Tibial artery (tissue), 4 donors: ENCODE measurements at regions not wholly inside any gene's neighbourhood (a gene's known extent, or its start where the extent isn't known, plus 50 kb on each side); places are given as distances from the start of the nearest gene placed in this dataset.

Experiments used
- DNase-seq, 2 donors: peaks; one replicate each; pipeline ENCODE4 v3.0.0-alpha.2; 2019
- H3K27ac ChIP-seq, 2 donors: fragments of 200-600 bp; sonication (generic) in 1 of 2; 1 replicate in 1 of 2; 2 replicates in 1 of 2; pipeline ENCODE4 v1.5.1; 2018 to 2019; ENCODE audit warnings: mild to moderate bottlenecking in 1 of 2
- H3K27me3 ChIP-seq, 2 donors: fragments of 200-600 bp; sonication (generic) in 1 of 2; one replicate each; pipeline versions ENCODE4 v1.5.1 to v1.6.0; 2016 to 2019
- H3K36me3 ChIP-seq, 3 donors: fragments of 200-600 bp; sonication (generic) in 2 of 3; one replicate each; pipeline ENCODE4 v1.5.1; 2016 to 2019; ENCODE audit warnings: mild to moderate bottlenecking in 2 of 3
- H3K4me1 ChIP-seq, 4 donors: fragments of 200-600 bp; sonication (generic) in 2 of 4; 1 replicate in 3 of 4; 2 replicates in 1 of 4; pipeline ENCODE4 v1.5.1; 2016 to 2019
- H3K4me3 ChIP-seq, 2 donors: fragments of 200-600 bp; sonication (generic) in 1 of 2; 1 replicate in 1 of 2; 2 replicates in 1 of 2; pipeline ENCODE4 v1.5.1; 2018 to 2019; ENCODE audit warnings: mild to moderate bottlenecking in 2 of 2
- H3K9me3 ChIP-seq, 3 donors: fragments of 200-600 bp; sonication (generic) in 1 of 3; one replicate each; pipeline ENCODE4 v1.5.1; 2016 to 2019
- intact Hi-C: fragments of 100-400 bp; cut with DNase I; formaldehyde crosslinking; loops from one replicate; pipeline ENCODE4 v1.15.0; 2023; ENCODE audit warnings: low total_unique reads
- TF ChIP-seq, protein P1 (sequence below), 2 experiments: fragments of 200-600 bp in 1 of 2; fragments of 450-650 bp in 1 of 2; IDR thresholded peaks; one replicate each; pipeline ENCODE4 v1.5.1; 2017 to 2019; ENCODE audit warnings: antibody characterized with exemption in 2 of 2, mild to moderate bottlenecking in 1 of 2, moderate library complexity in 1 of 2

GRCh38 chr4:60531776-60532379 lies 668.2 kb upstream of the ADGRL3 start:
- TF ChIP-seq, protein P1, sequence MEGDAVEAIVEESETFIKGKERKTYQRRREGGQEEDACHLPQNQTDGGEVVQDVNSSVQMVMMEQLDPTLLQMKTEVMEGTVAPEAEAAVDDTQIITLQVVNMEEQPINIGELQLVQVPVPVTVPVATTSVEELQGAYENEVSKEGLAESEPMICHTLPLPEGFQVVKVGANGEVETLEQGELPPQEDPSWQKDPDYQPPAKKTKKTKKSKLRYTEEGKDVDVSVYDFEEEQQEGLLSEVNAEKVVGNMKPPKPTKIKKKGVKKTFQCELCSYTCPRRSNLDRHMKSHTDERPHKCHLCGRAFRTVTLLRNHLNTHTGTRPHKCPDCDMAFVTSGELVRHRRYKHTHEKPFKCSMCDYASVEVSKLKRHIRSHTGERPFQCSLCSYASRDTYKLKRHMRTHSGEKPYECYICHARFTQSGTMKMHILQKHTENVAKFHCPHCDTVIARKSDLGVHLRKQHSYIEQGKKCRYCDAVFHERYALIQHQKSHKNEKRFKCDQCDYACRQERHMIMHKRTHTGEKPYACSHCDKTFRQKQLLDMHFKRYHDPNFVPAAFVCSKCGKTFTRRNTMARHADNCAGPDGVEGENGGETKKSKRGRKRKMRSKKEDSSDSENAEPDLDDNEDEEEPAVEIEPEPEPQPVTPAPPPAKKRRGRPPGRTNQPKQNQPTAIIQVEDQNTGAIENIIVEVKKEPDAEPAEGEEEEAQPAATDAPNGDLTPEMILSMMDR (IDR thresholded peaks at IDR 0.05) = no peak

DNA sequence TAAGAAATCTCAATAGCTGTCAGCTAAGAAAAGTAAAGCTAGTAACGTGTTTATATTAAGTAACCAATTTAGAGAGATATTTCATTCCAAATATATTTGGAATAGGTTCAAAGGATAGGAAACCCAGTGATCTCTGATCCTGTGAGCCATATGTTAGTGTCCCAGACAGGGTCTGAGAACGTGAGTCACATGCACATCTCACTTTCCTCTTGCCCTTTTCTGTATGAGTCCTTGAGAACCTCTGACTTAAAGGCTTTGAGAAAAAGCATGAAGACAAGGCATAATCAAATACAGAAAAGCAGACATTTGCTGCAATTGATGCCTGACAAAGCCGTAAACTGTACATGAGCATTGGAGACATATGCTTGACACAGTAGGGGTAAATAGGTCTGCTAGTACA lies 655.1 kb upstream of the ADGRL3 start:
- TF ChIP-seq, protein P1 (IDR thresholded peaks at IDR 0.05) = no peak
- Histone ChIP-seq H3K36me3 (no peaks in the 10 kb centered on the region), H3K27ac (no peak overlapping the region), H3K27me3 (no peaks in the 10 kb centered on the region), H3K4me1 (peaks cover 0 to 10% (median 0%) of the 10 kb centered on the region in 4 donors), H3K9me3 (no peaks in the 10 kb centered on the region), H3K4me3 (no peak overlapping the region)
- intact Hi-C loops = no loop called here
- no peak for DNase-seq

More at GRCh38 chr4:60531776-60532379, 668.2 kb upstream of the ADGRL3 start:
- DNase-seq = no peak
- intact Hi-C loops = no loop called here
- Histone ChIP-seq H3K27ac (no peak overlapping the region), H3K27me3 (no peaks in the 10 kb centered on the region), H3K4me1 (peaks cover 0 to 5% (median 0%) of the 10 kb centered on the region in 4 donors), H3K9me3 (no peaks in the 10 kb centered on the region), H3K4me3 (no peak overlapping the region), H3K36me3 (no peaks in the 10 kb centered on the region)

GRCh38 chr4:60562334-60562733 lies 637.8 kb upstream of the ADGRL3 start:
- Histone ChIP-seq H3K9me3 (no peaks in the 10 kb centered on the region), H3K36me3 (no peaks in the 10 kb centered on the region), H3K4me1 (no peaks in the 10 kb centered on the region), H3K27me3 (no peaks in the 10 kb centered on the region), H3K27ac (no peak overlapping the region), H3K4me3 (no peak overlapping the region)
- intact Hi-C loops = no loop called here
- DNase-seq = no peak
- TF ChIP-seq, protein P1 (IDR thresholded peaks at IDR 0.05) = no peak

DNA sequence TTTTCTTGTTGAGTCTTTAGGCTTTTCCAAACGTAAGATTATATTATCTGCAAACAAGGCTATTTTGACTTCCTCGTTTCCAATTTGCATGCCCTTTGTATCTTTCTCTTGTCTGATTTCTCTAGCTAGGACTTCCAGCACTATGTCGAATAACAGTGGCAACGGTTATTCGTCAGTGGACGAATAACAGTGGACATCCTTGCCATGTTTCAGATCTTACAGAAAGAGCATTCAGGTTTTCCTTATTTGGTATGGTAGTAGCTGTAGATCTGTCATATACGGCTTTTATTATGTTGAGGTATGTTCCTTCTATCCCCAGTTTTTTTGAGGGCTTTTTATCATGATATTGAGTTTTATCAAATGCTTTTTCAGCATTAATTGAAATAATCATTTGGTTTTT lies 634.6 kb upstream of the ADGRL3 start:
- no peaks in the 10 kb centered on the region for H3K9me3 ChIP-seq

GRCh38 chr4:60575336-60575735 lies 624.8 kb upstream of the ADGRL3 start:
- no peaks in the 10 kb centered on the region for H3K4me1 ChIP-seq
- H3K27me3 ChIP-seq = no peaks in the 10 kb centered on the region
- no peaks in the 10 kb centered on the region for H3K9me3 ChIP-seq
- TF ChIP-seq, protein P1 (IDR thresholded peaks at IDR 0.05) = no peak
- H3K4me3 ChIP-seq = no peak overlapping the region
- H3K27ac ChIP-seq = no peak overlapping the region
- intact Hi-C loops = no loop called here
- no peak for DNase-seq
- no peaks in the 10 kb centered on the region for H3K36me3 ChIP-seq

More for the DNA sequence above, 634.6 kb upstream of the ADGRL3 start:
- H3K36me3 ChIP-seq = no peaks in the 10 kb centered on the region
- H3K4me3 ChIP-seq = no peak overlapping the region
- H3K27me3 ChIP-seq = no peaks in the 10 kb centered on the region
- H3K4me1 ChIP-seq = no peaks in the 10 kb centered on the region
- intact Hi-C loops = no loop called here
- H3K27ac ChIP-seq = no peak overlapping the region
- TF ChIP-seq, protein P1 (IDR thresholded peaks at IDR 0.05) = no peak
- no peak for DNase-seq

GRCh38 chr4:60579335-60579734 lies 620.8 kb upstream of the ADGRL3 start:
- H3K36me3 ChIP-seq = no peaks in the 10 kb centered on the region
- no peaks in the 10 kb centered on the region for H3K4me1 ChIP-seq
- no peak overlapping the region for H3K4me3 ChIP-seq
- H3K27me3 ChIP-seq = no peaks in the 10 kb centered on the region
- TF ChIP-seq, protein P1 (IDR thresholded peaks at IDR 0.05) = no peak
- H3K27ac ChIP-seq = no peak overlapping the region
- DNase-seq = no peak
- intact Hi-C loops = no loop called here
- no peaks in the 10 kb centered on the region for H3K9me3 ChIP-seq
